ENCODE measurements at regions not wholly inside any gene's neighbourhood (a gene's known extent, or its start where the extent isn't known, plus 50 kb on each side); places are given as distances from the start of the nearest gene placed in this dataset.

GRCh38 chr10:128865436-128866195 lies 601.4 kb upstream of the MGMT start:
- TF ChIP-seq TAF1 (IDR thresholded peaks at IDR 0.05; ENCODE audit: low read depth): no peak
- TF ChIP-seq POLR2AphosphoS5 (IDR thresholded peaks at IDR 0.05): no peak
- TF ChIP-seq CTCF (IDR thresholded peaks at IDR 0.05; ENCODE audit: poor library complexity, severe bottlenecking): no peak
- no peak for TF ChIP-seq EZH2 (IDR thresholded peaks at IDR 0.05; ENCODE audit: borderline replicate concordance, insufficient read depth, low read length, poor library complexity, severe bottlenecking)
- no peak for TF ChIP-seq EP300 (conservative IDR thresholded peaks at IDR 0.05; ENCODE audit: poor library complexity, severe bottlenecking)
- TF ChIP-seq RAD21 (conservative IDR thresholded peaks at IDR 0.05): no peak
- TF ChIP-seq SMC3 (conservative IDR thresholded peaks at IDR 0.05; ENCODE audit: poor library complexity): no peak
- TF ChIP-seq MXI1 (conservative IDR thresholded peaks at IDR 0.05; ENCODE audit: poor library complexity, severe bottlenecking): no peak
- no peak for TF ChIP-seq REST (IDR thresholded peaks at IDR 0.05; ENCODE audit: borderline replicate concordance)
